22Rv1 (cell line): ENCODE measurements at regions not wholly inside any gene's neighbourhood (a gene's known extent, or its start where the extent isn't known, plus 50 kb on each side); places are given as distances from the start of the nearest gene placed in this dataset.

Experiments
- H3K27ac ChIP-seq: fragments of 450-650 bp; 2 replicates; pipeline ENCODE4 v1.5.1; 2017
- CTCF ChIP-seq: fragments of 450-650 bp; IDR thresholded peaks from 2 replicates; pipeline ENCODE4 v1.5.1; 2017; ENCODE audit warnings: mild to moderate bottlenecking
- ZFX ChIP-seq: fragments of 450-650 bp; IDR thresholded peaks from 2 replicates; pipeline ENCODE4 v1.6.1; 2017; ENCODE audit warnings: antibody characterized with exemption, borderline replicate concordance

GRCh38 chr9:95815133-95815532 is 60.4 kb upstream of the ERCC6L2 start:
- no peak for TF ChIP-seq ZFX
- no peak for TF ChIP-seq CTCF
- no peak overlapping the region for H3K27ac ChIP-seq

GRCh38 chr9:95813923-95814322 is 61.6 kb upstream of the ERCC6L2 start:
- no peak for TF ChIP-seq ZFX
- TF ChIP-seq CTCF = no peak
- H3K27ac ChIP-seq = no peak overlapping the region

- no peak for TF ChIP-seq CTCF
- no peak for TF ChIP-seq ZFX
- H3K27ac ChIP-seq = no peak overlapping the region
These were observed 64.7 kb upstream of the ERCC6L2 start for GRCh38 chr9:95810814-95811213.

GRCh38 chr9:95810133-95810532 is 65.4 kb upstream of the ERCC6L2 start:
- no peak overlapping the region for H3K27ac ChIP-seq
- no peak for TF ChIP-seq ZFX
- TF ChIP-seq CTCF = no peak

- TF ChIP-seq CTCF = no peak
- no peak for TF ChIP-seq ZFX
- no peak overlapping the region for H3K27ac ChIP-seq
These were observed 65.8 kb upstream of the ERCC6L2 start for GRCh38 chr9:95809686-95810085.

GRCh38 chr9:95808011-95808410 is 67.5 kb upstream of the ERCC6L2 start:
- H3K27ac ChIP-seq = peak overlapping the region; percentile 51
- TF ChIP-seq CTCF = no peak

GRCh38 chr9:95807326-95807947 is 68.1 kb upstream of the ERCC6L2 start:
- peak overlapping the region; percentile 51 for H3K27ac ChIP-seq
- TF ChIP-seq CTCF = no peak
